H1 (cell line): ENCODE measurements at regions not wholly inside any gene's neighbourhood (a gene's known extent, or its start where the extent isn't known, plus 50 kb on each side); places are given as distances from the start of the nearest gene placed in this dataset.

Experiments
- CTCF ChIA-PET: fragments of 300-600 bp; sonication (Branson Sonifier 250); formaldehyde crosslinking; loops from one replicate; lab custom pipeline; 2021; ENCODE audit not compliant: partially characterized antibody; lab: Charles Lee
- POLR2A ChIA-PET: fragments of 300-600 bp; sonication (Branson Sonifier 250); formaldehyde crosslinking; loops from one replicate; lab custom pipeline; 2021; ENCODE audit warnings: inconsistent platforms; ENCODE audit not compliant: partially characterized antibody; lab: Charles Lee
- DNase-seq, 2 experiments: peaks; one replicate each; pipeline versions ENCODE4 v3.0.0 to v3.0.0-alpha.2; 2010 to 2022; ENCODE audit warnings: low spot score in 2 of 2, low read depth in 1 of 2, mixed read lengths in 1 of 2
- FAIRE-seq: peaks from 2 replicates; lab custom pipeline; 2011; peaks lifted over from hg19 to GRCh38; lab: Jason Lieb, UNC
- H2AFZ ChIP-seq: 2 replicates; pipeline ENCODE4 v1.8.1; 2012; ENCODE audit warnings: low read length, inconsistent platforms
- H2AK5ac ChIP-seq: 2 replicates; pipeline ENCODE4 v1.6.1; 2013; ENCODE audit warnings: low read depth, low read length
- H2BK120ac ChIP-seq: replicated peaks from 2 replicates; pipeline ENCODE3; 2013; ENCODE audit warnings: low read depth, low read length, inconsistent platforms
- H2BK12ac ChIP-seq: 2 replicates; pipeline ENCODE4 v1.6.1; 2013; ENCODE audit warnings: low read depth, low read length
- H2BK15ac ChIP-seq: 2 replicates; pipeline ENCODE4 v1.6.1; 2013; ENCODE audit warnings: low read length
- H2BK20ac ChIP-seq: 2 replicates; pipeline ENCODE4 v1.6.1; 2013; ENCODE audit warnings: low read length
- H2BK5ac ChIP-seq: 2 replicates; pipeline ENCODE4 v1.6.1; 2013; ENCODE audit warnings: low read depth, low read length
- H3K14ac ChIP-seq: 2 replicates; pipeline ENCODE4 v1.6.1; 2013; ENCODE audit warnings: inconsistent platforms; ENCODE audit not compliant: insufficient read length
- H3K18ac ChIP-seq: 2 replicates; pipeline ENCODE4 v1.6.1; 2013; ENCODE audit warnings: low read length; ENCODE audit errors: extremely low read depth
- H3K23ac ChIP-seq: 2 replicates; pipeline ENCODE4 v1.6.1; 2013; ENCODE audit warnings: inconsistent platforms; ENCODE audit not compliant: insufficient read length
- H3K23me2 ChIP-seq: 2 replicates; pipeline ENCODE4 v1.6.1; 2013; ENCODE audit warnings: low read depth, low read length
- H3K27ac ChIP-seq: 2 replicates; pipeline ENCODE4 v1.6.1; 2011; ENCODE audit warnings: low read depth, low read length, inconsistent platforms
- H3K27me3 ChIP-seq, 4 experiments: replicated peaks in 1 of 4; 1 replicate in 1 of 4; 2 replicates in 3 of 4; pipeline versions ENCODE4 v1.6.1 to v1.8.1; 2011 to 2013; ENCODE audit warnings: low read length in 3 of 4, mild to moderate bottlenecking in 3 of 4, inconsistent platforms in 2 of 4, mixed read lengths in 2 of 4, moderate library complexity in 1 of 4; ENCODE audit not compliant: control insufficient read depth in 3 of 4, insufficient read depth in 3 of 4; ENCODE audit errors: extremely low read depth in 1 of 4
- H3K36me3 ChIP-seq, 4 experiments: 2 replicates each; pipeline versions ENCODE4 v1.6.1 to v1.8.1; 2011 to 2013; ENCODE audit warnings: mild to moderate bottlenecking in 4 of 4, low read length in 3 of 4, moderate library complexity in 2 of 4, control low read depth in 1 of 4, inconsistent platforms in 1 of 4; ENCODE audit not compliant: insufficient read depth in 4 of 4, control insufficient read depth in 2 of 4
- H3K4ac ChIP-seq: replicated peaks from 2 replicates; pipeline ENCODE3; 2013; ENCODE audit warnings: low read length, low read depth, mixed read lengths, inconsistent platforms; ENCODE audit not compliant: insufficient read length
- H3K4me1 ChIP-seq, 4 experiments: replicated peaks in 1 of 4; 1 replicate in 1 of 4; 2 replicates in 3 of 4; pipeline versions ENCODE4 v1.6.1 to v1.8.1; 2011 to 2013; ENCODE audit warnings: low read length in 3 of 4, inconsistent platforms in 2 of 4, mixed read lengths in 1 of 4; ENCODE audit not compliant: insufficient read depth in 4 of 4, control insufficient read depth in 3 of 4
- H3K4me2 ChIP-seq, 2 experiments: 2 replicates each; pipeline versions ENCODE4 v1.6.1 to v1.8.1; 2011 to 2013; ENCODE audit warnings: low read depth in 2 of 2, low read length in 2 of 2, control low read depth in 1 of 2, inconsistent platforms in 1 of 2, mild to moderate bottlenecking in 1 of 2; ENCODE audit not compliant: insufficient read depth in 1 of 2
- H3K4me3 ChIP-seq, 4 experiments: fragments of 200-600, 300-600 bp in 1 of 4; sonication (generic), shearing (Covaris generic), sonication (Bioruptor Twin) in 1 of 4; 2 replicates each; pipeline versions ENCODE4 v1.5.1 to v1.8.1; 2011 to 2016; ENCODE audit warnings: low read length in 4 of 4, low read depth in 3 of 4, control low read depth in 2 of 4, inconsistent platforms in 2 of 4, mild to moderate bottlenecking in 2 of 4, mixed read lengths in 1 of 4, moderate library complexity in 1 of 4; ENCODE audit not compliant: insufficient read depth in 2 of 4; ENCODE audit errors: extremely low read depth in 1 of 4
- H3K56ac ChIP-seq: replicated peaks from 2 replicates; pipeline ENCODE3; 2013; ENCODE audit warnings: low read depth, mild to moderate bottlenecking, mixed read lengths, low read length, inconsistent platforms; ENCODE audit not compliant: insufficient read length
- H3K79me1 ChIP-seq: 2 replicates; pipeline ENCODE4 v1.6.1; 2013; ENCODE audit warnings: low read depth, low read length, control low read depth
- H3K79me2 ChIP-seq, 2 experiments: 2 replicates each; pipeline versions ENCODE4 v1.6.1 to v1.8.1; 2012 to 2013; ENCODE audit warnings: low read length in 2 of 2, mild to moderate bottlenecking in 2 of 2, inconsistent platforms in 1 of 2; ENCODE audit not compliant: insufficient read depth in 2 of 2, control insufficient read depth in 1 of 2
- H3K9ac ChIP-seq, 4 experiments: replicated peaks in 1 of 4; 1 replicate in 1 of 4; 2 replicates in 3 of 4; pipeline versions ENCODE4 v1.6.1 to v1.8.1; 2011 to 2013; ENCODE audit warnings: low read depth in 3 of 4, low read length in 3 of 4, control low read depth in 2 of 4, mild to moderate bottlenecking in 2 of 4, moderate library complexity in 2 of 4, inconsistent platforms in 1 of 4; ENCODE audit errors: extremely low read depth in 1 of 4
- H3K9me3 ChIP-seq, 2 experiments: 2 replicates each; pipeline versions ENCODE4 v1.6.1 to v1.8.1; 2012 to 2013; ENCODE audit warnings: mild to moderate bottlenecking in 2 of 2, moderate library complexity in 2 of 2, control low read depth in 1 of 2, inconsistent platforms in 1 of 2, low read depth in 1 of 2, low read length in 1 of 2, mixed read lengths in 1 of 2; ENCODE audit not compliant: insufficient read depth in 2 of 2
- H4K20me1 ChIP-seq, 2 experiments: replicated peaks in 1 of 2; 2 replicates each; pipeline versions ENCODE3 to v1.8.1; 2011 to 2013; ENCODE audit warnings: inconsistent platforms in 2 of 2, low read length in 2 of 2, mild to moderate bottlenecking in 1 of 2; ENCODE audit not compliant: insufficient read depth in 2 of 2, control insufficient read depth in 1 of 2
- H4K5ac ChIP-seq: 2 replicates; pipeline ENCODE4 v1.6.1; 2013; ENCODE audit warnings: low read length, low read depth, mixed read lengths, inconsistent platforms; ENCODE audit not compliant: insufficient read length
- H4K8ac ChIP-seq: 2 replicates; pipeline ENCODE4 v1.8.0; 2013; ENCODE audit warnings: mild to moderate bottlenecking, moderate library complexity, low read length, inconsistent platforms; ENCODE audit not compliant: insufficient read depth; ENCODE audit errors: extremely low read depth
- H4K91ac ChIP-seq: replicated peaks from 2 replicates; pipeline ENCODE3; 2013; ENCODE audit warnings: low read length, mixed read lengths, inconsistent platforms; ENCODE audit not compliant: insufficient read length
- EGR1 ChIP-seq: IDR thresholded peaks from 2 replicates; pipeline ENCODE4 v1.6.1; 2011; ENCODE audit warnings: low read depth, low read length, borderline replicate concordance
- NANOG ChIP-seq: IDR thresholded peaks from 2 replicates; pipeline ENCODE4 v1.6.1; 2011; ENCODE audit warnings: low read length, low read depth, mild to moderate bottlenecking, inconsistent platforms; ENCODE audit not compliant: insufficient read depth, poor library complexity, severe bottlenecking
- RAD21 ChIP-seq, 2 experiments: IDR thresholded peaks in 1 of 2; conservative IDR thresholded peaks in 1 of 2; 2 replicates each; pipeline ENCODE4 v1.6.1; 2011; ENCODE audit warnings: low read depth in 2 of 2, low read length in 2 of 2, improper control_type of control experiment in 1 of 2, inconsistent platforms in 1 of 2, mild to moderate bottlenecking in 1 of 2, moderate library complexity in 1 of 2
- RXRA ChIP-seq: IDR thresholded peaks from 2 replicates; pipeline ENCODE4 v1.6.1; 2011; ENCODE audit warnings: low read depth, mild to moderate bottlenecking, low read length, moderate library complexity; ENCODE audit not compliant: insufficient read depth
- SP1 ChIP-seq: IDR thresholded peaks from 2 replicates; pipeline ENCODE4 v1.6.1; 2011; ENCODE audit warnings: low read depth, low read length
- SP4 ChIP-seq: IDR thresholded peaks from 2 replicates; pipeline ENCODE4 v1.6.1; 2012; ENCODE audit warnings: low read length, inconsistent platforms
- TEAD4 ChIP-seq: IDR thresholded peaks from 2 replicates; pipeline ENCODE4 v1.6.1; 2012; ENCODE audit warnings: low read depth, low read length, inconsistent platforms, mixed read lengths
- WGBS, 2 experiments: shearing (Covaris generic) in 1 of 2; methylation state at CpG; one replicate each; pipeline versions ENCODE4 v1.1.6 to v1.1.7; 2013 to 2015; ENCODE audit warnings: low lambda C conversion rate in 2 of 2, mixed read lengths in 2 of 2, inconsistent platforms in 1 of 2, low coverage in 1 of 2, missing lambda C conversion rate in 1 of 2; ENCODE audit not compliant: insufficient replicate concordance in 2 of 2, insufficient coverage in 1 of 2, insufficient read length in 1 of 2; ENCODE audit errors: extremely low coverage in 1 of 2, missing lambda C conversion rate in 1 of 2; 5-methylcytosine and 5-hydroxymethylcytosine counted together

- Histone ChIP-seq H3K4ac (no peak overlapping the region), H3K79me1 (no peaks in the 10 kb centered on the region), H2BK5ac (no peak overlapping the region), H3K14ac (no peak overlapping the region), H3K18ac (no peak overlapping the region), H3K4me3 (no peak overlapping the region), H2AK5ac (no peak overlapping the region), H3K4me1 (no peaks in the 10 kb centered on the region), H3K9me3 (no peaks in the 10 kb centered on the region), H4K5ac (no peak overlapping the region), H2AFZ (no peak overlapping the region), H3K23me2 (no peaks in the 10 kb centered on the region), H3K4me2 (no peak overlapping the region), H2BK120ac (no peak overlapping the region), H3K79me2 (no peaks in the 10 kb centered on the region), H2BK12ac (no peak overlapping the region), H4K8ac (no peak overlapping the region), H4K20me1 (no peaks in the 10 kb centered on the region), H3K36me3 (no peaks in the 10 kb centered on the region), H3K9ac (no peak overlapping the region), H3K27me3 (no peaks in the 10 kb centered on the region), H2BK15ac (no peak overlapping the region), H3K27ac (no peak overlapping the region), H2BK20ac (no peak overlapping the region), H3K23ac (no peak overlapping the region), H4K91ac (no peak overlapping the region), H3K56ac (no peak overlapping the region)
- TF ChIP-seq NANOG: no peak
- no peak for TF ChIP-seq TEAD4
- no peak for TF ChIP-seq RXRA
- no peak for TF ChIP-seq SP4
- no peak for TF ChIP-seq SP1
- TF ChIP-seq RAD21 (IDR thresholded peaks at IDR 0.05 in 1 of 2, conservative IDR thresholded peaks at IDR 0.05 in 1 of 2; ENCODE audit: low read depth in 2 of 2, low read length in 2 of 2): no peak
- TF ChIP-seq EGR1: no peak
- WGBS, 2 experiments: 96% methylated on average over 11 of the region's 11 CpGs; no CpG with 5 or more reads in 1 of the 2 experiments
- ChIA-PET CTCF (interaction anchor here (1.1 to 1.5 kb wide), 3 partner anchors 15 to 500 kb away, joined by 3 to 4 read pairs (median 3); no protein-coding TSS in a partner anchor), POLR2A (no interaction called here)
- FAIRE-seq: no peak
- DNase-seq: no peak
These were observed 1255.8 kb upstream of the CDH8 start for GRCh38 chr16:63292036-63292435.
